ENCODE measurements at regions not wholly inside any gene's neighbourhood (a gene's known extent, or its start where the extent isn't known, plus 50 kb on each side); places are given as distances from the start of the nearest gene placed in this dataset.

DNA sequence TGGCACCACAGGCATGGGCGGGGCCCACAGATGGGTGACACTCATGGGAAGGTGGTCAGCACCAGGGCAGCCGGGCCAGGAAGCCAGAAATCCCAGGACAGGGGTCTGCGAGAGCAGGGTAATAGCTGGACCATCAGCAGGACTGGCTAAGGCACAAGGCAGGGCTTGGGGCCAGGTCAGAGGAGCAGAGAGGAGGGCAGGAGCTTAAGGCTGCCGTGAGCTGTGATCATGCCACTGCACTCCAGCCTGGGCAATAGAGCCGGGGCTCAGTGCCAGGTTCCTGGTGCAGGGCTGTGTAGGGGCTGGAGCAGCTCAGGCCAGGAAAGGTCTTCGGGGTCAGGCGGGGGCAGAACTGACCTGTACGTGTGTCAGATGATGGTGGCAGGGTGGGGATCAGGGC, 64.2 kb upstream of the LINGO1 start:
- TF ChIP-seq POLR2AphosphoS5 (IDR thresholded peaks at IDR 0.05) (no peak), EP300 (IDR thresholded peaks at IDR 0.05) (no peak)
- TF ChIP-seq, protein P1, sequence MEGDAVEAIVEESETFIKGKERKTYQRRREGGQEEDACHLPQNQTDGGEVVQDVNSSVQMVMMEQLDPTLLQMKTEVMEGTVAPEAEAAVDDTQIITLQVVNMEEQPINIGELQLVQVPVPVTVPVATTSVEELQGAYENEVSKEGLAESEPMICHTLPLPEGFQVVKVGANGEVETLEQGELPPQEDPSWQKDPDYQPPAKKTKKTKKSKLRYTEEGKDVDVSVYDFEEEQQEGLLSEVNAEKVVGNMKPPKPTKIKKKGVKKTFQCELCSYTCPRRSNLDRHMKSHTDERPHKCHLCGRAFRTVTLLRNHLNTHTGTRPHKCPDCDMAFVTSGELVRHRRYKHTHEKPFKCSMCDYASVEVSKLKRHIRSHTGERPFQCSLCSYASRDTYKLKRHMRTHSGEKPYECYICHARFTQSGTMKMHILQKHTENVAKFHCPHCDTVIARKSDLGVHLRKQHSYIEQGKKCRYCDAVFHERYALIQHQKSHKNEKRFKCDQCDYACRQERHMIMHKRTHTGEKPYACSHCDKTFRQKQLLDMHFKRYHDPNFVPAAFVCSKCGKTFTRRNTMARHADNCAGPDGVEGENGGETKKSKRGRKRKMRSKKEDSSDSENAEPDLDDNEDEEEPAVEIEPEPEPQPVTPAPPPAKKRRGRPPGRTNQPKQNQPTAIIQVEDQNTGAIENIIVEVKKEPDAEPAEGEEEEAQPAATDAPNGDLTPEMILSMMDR (IDR thresholded peaks at IDR 0.05): no peak
